ENCODE measurements at regions not wholly inside any gene's neighbourhood (a gene's known extent, or its start where the extent isn't known, plus 50 kb on each side); places are given as distances from the start of the nearest gene placed in this dataset.

DNA sequence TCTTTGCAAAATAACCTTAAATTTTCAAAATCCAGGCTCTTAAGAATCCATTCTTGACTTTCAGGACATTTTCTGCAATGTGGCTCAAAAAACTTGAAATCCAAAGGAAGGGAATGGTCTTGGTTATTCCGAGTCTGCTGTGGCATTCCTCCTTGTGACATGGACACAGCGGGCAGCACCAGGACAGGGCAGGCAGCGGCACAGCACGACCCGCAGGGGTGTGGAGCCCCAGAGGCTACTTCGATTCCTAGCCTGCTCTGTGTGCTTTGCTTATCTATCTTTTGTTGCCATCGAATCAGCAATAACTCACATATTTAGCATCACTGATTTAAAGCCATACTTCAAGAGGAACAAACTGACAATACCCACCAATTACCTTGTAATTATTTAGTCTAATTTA, 420.2 kb upstream of the IRX1 start:
- CTCF ChIA-PET = no interaction called here
- H3K27me3 Mint-ChIP-seq (ENCODE audit: low read depth) = no peaks in the 10 kb centered on the region
- peaks cover 3% of the 10 kb centered on the region for H3K9me3 Mint-ChIP-seq
- peaks cover 3% of the 10 kb centered on the region for H3K36me3 Mint-ChIP-seq
- H3K4me3 Mint-ChIP-seq = no peak overlapping the region
- DNase-seq (ENCODE audit: low spot score) (no peak), ATAC-seq (no peak)
- H3K4me1 Mint-ChIP-seq = peaks cover 4% of the 10 kb centered on the region
- TF ChIP-seq SP1 (CRISPR knock-in tag; conservative IDR thresholded peaks at IDR 0.05) (no peak), TCF7 (CRISPR knock-in tag; IDR thresholded peaks at IDR 0.05; ENCODE audit: low read depth) (no peak), CREM (CRISPR knock-in tag; IDR thresholded peaks at IDR 0.05) (no peak), SMAD3 (CRISPR knock-in tag; IDR thresholded peaks at IDR 0.05; ENCODE audit: borderline replicate concordance) (no peak), MXD4 (CRISPR knock-in tag; IDR thresholded peaks at IDR 0.05; ENCODE audit: borderline replicate concordance) (no peak), IRF2 (CRISPR knock-in tag; IDR thresholded peaks at IDR 0.05; ENCODE audit: borderline replicate concordance, low read depth) (no peak), NFYB (CRISPR knock-in tag; conservative IDR thresholded peaks at IDR 0.05; ENCODE audit: low read depth) (no peak), ELF4 (CRISPR knock-in tag; IDR thresholded peaks at IDR 0.05; ENCODE audit: low read depth) (no peak), ZNF281 (CRISPR knock-in tag; IDR thresholded peaks at IDR 0.05) (no peak), JAZF1 (CRISPR knock-in tag; IDR thresholded peaks at IDR 0.05) (no peak)
- TF ChIP-seq, protein P1, sequence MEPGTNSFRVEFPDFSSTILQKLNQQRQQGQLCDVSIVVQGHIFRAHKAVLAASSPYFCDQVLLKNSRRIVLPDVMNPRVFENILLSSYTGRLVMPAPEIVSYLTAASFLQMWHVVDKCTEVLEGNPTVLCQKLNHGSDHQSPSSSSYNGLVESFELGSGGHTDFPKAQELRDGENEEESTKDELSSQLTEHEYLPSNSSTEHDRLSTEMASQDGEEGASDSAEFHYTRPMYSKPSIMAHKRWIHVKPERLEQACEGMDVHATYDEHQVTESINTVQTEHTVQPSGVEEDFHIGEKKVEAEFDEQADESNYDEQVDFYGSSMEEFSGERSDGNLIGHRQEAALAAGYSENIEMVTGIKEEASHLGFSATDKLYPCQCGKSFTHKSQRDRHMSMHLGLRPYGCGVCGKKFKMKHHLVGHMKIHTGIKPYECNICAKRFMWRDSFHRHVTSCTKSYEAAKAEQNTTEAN (CRISPR knock-in tag; IDR thresholded peaks at IDR 0.05) = no peak
- TF ChIP-seq, protein P2, sequence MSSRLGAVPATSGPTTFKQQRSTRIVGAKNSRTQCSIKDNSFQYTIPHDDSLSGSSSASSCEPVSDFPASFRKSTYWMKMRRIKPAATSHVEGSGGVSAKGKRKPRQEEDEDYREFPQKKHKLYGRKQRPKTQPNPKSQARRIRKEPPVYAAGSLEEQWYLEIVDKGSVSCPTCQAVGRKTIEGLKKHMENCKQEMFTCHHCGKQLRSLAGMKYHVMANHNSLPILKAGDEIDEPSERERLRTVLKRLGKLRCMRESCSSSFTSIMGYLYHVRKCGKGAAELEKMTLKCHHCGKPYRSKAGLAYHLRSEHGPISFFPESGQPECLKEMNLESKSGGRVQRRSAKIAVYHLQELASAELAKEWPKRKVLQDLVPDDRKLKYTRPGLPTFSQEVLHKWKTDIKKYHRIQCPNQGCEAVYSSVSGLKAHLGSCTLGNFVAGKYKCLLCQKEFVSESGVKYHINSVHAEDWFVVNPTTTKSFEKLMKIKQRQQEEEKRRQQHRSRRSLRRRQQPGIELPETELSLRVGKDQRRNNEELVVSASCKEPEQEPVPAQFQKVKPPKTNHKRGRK (CRISPR knock-in tag; IDR thresholded peaks at IDR 0.05; ENCODE audit: borderline replicate concordance) = no peak
- TF ChIP-seq, protein P3, sequence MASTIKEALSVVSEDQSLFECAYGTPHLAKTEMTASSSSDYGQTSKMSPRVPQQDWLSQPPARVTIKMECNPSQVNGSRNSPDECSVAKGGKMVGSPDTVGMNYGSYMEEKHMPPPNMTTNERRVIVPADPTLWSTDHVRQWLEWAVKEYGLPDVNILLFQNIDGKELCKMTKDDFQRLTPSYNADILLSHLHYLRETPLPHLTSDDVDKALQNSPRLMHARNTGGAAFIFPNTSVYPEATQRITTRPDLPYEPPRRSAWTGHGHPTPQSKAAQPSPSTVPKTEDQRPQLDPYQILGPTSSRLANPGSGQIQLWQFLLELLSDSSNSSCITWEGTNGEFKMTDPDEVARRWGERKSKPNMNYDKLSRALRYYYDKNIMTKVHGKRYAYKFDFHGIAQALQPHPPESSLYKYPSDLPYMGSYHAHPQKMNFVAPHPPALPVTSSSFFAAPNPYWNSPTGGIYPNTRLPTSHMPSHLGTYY (CRISPR knock-in tag; IDR thresholded peaks at IDR 0.05) = no peak
- POLR2A ChIA-PET = no interaction called here
- no peak overlapping the region for H3K27ac Mint-ChIP-seq

DNA sequence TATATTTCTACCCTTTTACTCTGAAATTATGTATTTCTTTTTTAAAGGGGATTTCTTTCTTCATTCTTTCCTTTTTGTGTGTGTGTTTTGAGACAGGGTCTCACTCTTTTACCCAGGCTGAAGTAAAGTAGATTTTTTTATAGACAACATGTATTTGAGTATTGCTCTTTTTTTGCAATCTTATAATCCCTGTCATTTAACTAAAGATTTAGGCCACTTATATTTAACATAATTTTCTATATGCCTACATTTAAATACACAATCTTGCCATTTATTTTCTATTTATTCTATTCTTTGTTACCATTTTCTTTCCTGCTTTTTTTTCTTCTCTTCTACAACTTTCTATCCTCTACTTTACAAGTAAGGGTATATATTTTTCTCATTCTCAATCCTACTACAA, 416.0 kb upstream of the IRX2 start:
- Mint-ChIP-seq H3K4me3 (no peak overlapping the region), H3K4me1 (0 out of 2 replicates have a peak, but pooled peaks cover 2% of the 10 kb centered on the region), H3K9me3 (peaks cover 49% of the 10 kb centered on the region), H3K27ac (no peak overlapping the region), H3K36me3 (peaks cover 39% of the 10 kb centered on the region), H3K27me3 (ENCODE audit: low read depth) (no peaks in the 10 kb centered on the region)
- POLR2A ChIA-PET = no interaction called here
- CTCF ChIA-PET = no interaction called here
- no peak for ATAC-seq
- DNase-seq (ENCODE audit: low spot score) = no peak
- TF ChIP-seq, protein P4, sequence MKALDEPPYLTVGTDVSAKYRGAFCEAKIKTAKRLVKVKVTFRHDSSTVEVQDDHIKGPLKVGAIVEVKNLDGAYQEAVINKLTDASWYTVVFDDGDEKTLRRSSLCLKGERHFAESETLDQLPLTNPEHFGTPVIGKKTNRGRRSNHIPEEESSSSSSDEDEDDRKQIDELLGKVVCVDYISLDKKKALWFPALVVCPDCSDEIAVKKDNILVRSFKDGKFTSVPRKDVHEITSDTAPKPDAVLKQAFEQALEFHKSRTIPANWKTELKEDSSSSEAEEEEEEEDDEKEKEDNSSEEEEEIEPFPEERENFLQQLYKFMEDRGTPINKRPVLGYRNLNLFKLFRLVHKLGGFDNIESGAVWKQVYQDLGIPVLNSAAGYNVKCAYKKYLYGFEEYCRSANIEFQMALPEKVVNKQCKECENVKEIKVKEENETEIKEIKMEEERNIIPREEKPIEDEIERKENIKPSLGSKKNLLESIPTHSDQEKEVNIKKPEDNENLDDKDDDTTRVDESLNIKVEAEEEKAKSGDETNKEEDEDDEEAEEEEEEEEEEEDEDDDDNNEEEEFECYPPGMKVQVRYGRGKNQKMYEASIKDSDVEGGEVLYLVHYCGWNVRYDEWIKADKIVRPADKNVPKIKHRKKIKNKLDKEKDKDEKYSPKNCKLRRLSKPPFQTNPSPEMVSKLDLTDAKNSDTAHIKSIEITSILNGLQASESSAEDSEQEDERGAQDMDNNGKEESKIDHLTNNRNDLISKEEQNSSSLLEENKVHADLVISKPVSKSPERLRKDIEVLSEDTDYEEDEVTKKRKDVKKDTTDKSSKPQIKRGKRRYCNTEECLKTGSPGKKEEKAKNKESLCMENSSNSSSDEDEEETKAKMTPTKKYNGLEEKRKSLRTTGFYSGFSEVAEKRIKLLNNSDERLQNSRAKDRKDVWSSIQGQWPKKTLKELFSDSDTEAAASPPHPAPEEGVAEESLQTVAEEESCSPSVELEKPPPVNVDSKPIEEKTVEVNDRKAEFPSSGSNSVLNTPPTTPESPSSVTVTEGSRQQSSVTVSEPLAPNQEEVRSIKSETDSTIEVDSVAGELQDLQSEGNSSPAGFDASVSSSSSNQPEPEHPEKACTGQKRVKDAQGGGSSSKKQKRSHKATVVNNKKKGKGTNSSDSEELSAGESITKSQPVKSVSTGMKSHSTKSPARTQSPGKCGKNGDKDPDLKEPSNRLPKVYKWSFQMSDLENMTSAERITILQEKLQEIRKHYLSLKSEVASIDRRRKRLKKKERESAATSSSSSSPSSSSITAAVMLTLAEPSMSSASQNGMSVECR (CRISPR knock-in tag; IDR thresholded peaks at IDR 0.05; ENCODE audit: borderline replicate concordance) = no peak
- TF ChIP-seq STAT6 (CRISPR knock-in tag; conservative IDR thresholded peaks at IDR 0.05; ENCODE audit: low read depth) = no peak
- TF ChIP-seq USF1 (CRISPR knock-in tag; IDR thresholded peaks at IDR 0.05) = no peak
- TF ChIP-seq ELF4 (CRISPR knock-in tag; IDR thresholded peaks at IDR 0.05; ENCODE audit: low read depth) = no peak
- no peak for TF ChIP-seq FOXP4 (CRISPR knock-in tag; IDR thresholded peaks at IDR 0.05)

Data from WTC11 (cell line).